K562 (cell line): ENCODE measurements at regions not wholly inside any gene's neighbourhood (a gene's known extent, or its start where the extent isn't known, plus 50 kb on each side); places are given as distances from the start of the nearest gene placed in this dataset.

ENCODE experiments used
- ATAC-seq: fragments of 200-7000 bp; cut with Tn5 transposase; 3 replicates; pipeline ENCODE4 v1.9.1; 2020; ENCODE audit warnings: moderate library complexity
- BruUV-seq: library from RNA; stranded (reverse); fragments of 400-500 nt; replicated peaks from 2 replicates; lab custom pipeline; 2021; lab: Mats Ljungman, UMichigan
- CTCF ChIA-PET: fragments of 300-600 bp; formaldehyde crosslinking; extraction: SDS; loops from one replicate; lab custom pipeline; 2021; ENCODE audit warnings: low intra/inter-chr PET ratio; lab: Yijun Ruan, JAX
- POLR2A ChIA-PET: fragments of 300-600, 350-650 bp; sonication (Branson Sonifier 250); formaldehyde crosslinking; extraction: SDS; loops from one replicate; lab custom pipeline; 2021; ENCODE audit warnings: antibody characterized with exemption, inconsistent platforms; lab: Yijun Ruan, JAX
- DNase-seq, 4 experiments: peaks; one replicate each; pipeline versions ENCODE4 v3.0.0 to v3.0.0-alpha.2; 2011 to 2018; ENCODE audit warnings: low spot score in 3 of 4, mixed read lengths in 3 of 4; ENCODE audit errors: extremely low read depth in 1 of 4
- FAIRE-seq: peaks from 2 replicates; lab custom pipeline; 2011; peaks lifted over from hg19 to GRCh38; lab: Jason Lieb, UNC
- H2AFZ ChIP-seq: 2 replicates; pipeline ENCODE4 v1.6.0; 2011; ENCODE audit warnings: low read depth, low read length, control low read depth, inconsistent platforms
- H3K27ac ChIP-seq: fragments of 200-600 bp; 3 replicates; pipeline ENCODE4 v1.8.0; 2011; ENCODE audit warnings: low read depth, mild to moderate bottlenecking, control low read depth, inconsistent platforms, low read length, moderate library complexity, mixed read lengths; ENCODE audit errors: extremely low read depth
- H3K27me3 ChIP-seq, 2 experiments: fragments of 300-600 bp in 1 of 2; 2 replicates in 1 of 2; 3 replicates in 1 of 2; pipeline versions ENCODE4 v1.6.0 to v1.8.0; 2011; ENCODE audit warnings: inconsistent platforms in 2 of 2, low read length in 2 of 2, mild to moderate bottlenecking in 1 of 2, mixed read lengths in 1 of 2, moderate library complexity in 1 of 2; ENCODE audit not compliant: control insufficient read depth in 2 of 2, insufficient read depth in 2 of 2
- H3K36me3 ChIP-seq: fragments of 300-600 bp; 3 replicates; pipeline ENCODE4 v1.8.0; 2011; ENCODE audit warnings: mild to moderate bottlenecking, low read length, inconsistent platforms; ENCODE audit not compliant: control insufficient read depth, insufficient read depth
- H3K4me1 ChIP-seq, 2 experiments: fragments of 200-600 bp in 1 of 2; replicated peaks in 1 of 2; 2 replicates in 1 of 2; 3 replicates in 1 of 2; pipeline versions ENCODE4 v1.5.1 to v1.8.0; 2011; ENCODE audit warnings: inconsistent platforms in 2 of 2, low read length in 2 of 2, mild to moderate bottlenecking in 1 of 2, mixed read lengths in 1 of 2, moderate library complexity in 1 of 2; ENCODE audit not compliant: control insufficient read depth in 2 of 2, insufficient read depth in 2 of 2
- H3K4me2 ChIP-seq: 2 replicates; pipeline ENCODE4 v1.6.1; 2011; ENCODE audit warnings: low read length, control low read depth, inconsistent platforms, mixed read lengths; ENCODE audit not compliant: insufficient read depth
- H3K4me3 ChIP-seq: fragments of 200-600 bp; sonication (generic), shearing (Covaris generic); 2 replicates; pipeline ENCODE4 v1.5.1; 2016; ENCODE audit warnings: control low read depth, inconsistent platforms
- H3K79me2 ChIP-seq: fragments of 200-600 bp; 3 replicates; pipeline ENCODE4 v1.8.0; 2011; ENCODE audit warnings: low read length, inconsistent platforms; ENCODE audit not compliant: control insufficient read depth, insufficient read depth
- H3K9ac ChIP-seq, 2 experiments: 2 replicates each; pipeline versions ENCODE4 v1.6.0 to v1.6.1; 2011; ENCODE audit warnings: low read depth in 2 of 2, low read length in 2 of 2, control low read depth in 1 of 2, inconsistent platforms in 1 of 2, mild to moderate bottlenecking in 1 of 2, mixed read lengths in 1 of 2; ENCODE audit not compliant: insufficient read depth in 1 of 2
- H3K9me1 ChIP-seq: one replicate; pipeline ENCODE4 v1.6.0; 2011; ENCODE audit warnings: inconsistent platforms, mild to moderate bottlenecking, low read length, moderate library complexity; ENCODE audit not compliant: control insufficient read depth, insufficient read depth
- H3K9me3 ChIP-seq: replicated peaks from 2 replicates; pipeline ENCODE4 v1.5.1; 2011; ENCODE audit warnings: low read depth, low read length, inconsistent platforms; ENCODE audit not compliant: control insufficient read depth, insufficient read depth
- H4K20me1 ChIP-seq: replicated peaks from 2 replicates; pipeline ENCODE4 v1.6.1; 2011; ENCODE audit warnings: low read length, inconsistent platforms, mixed read lengths; ENCODE audit not compliant: control insufficient read depth, insufficient read depth
- REST ChIP-seq, 2 experiments: fragments of 450-650 bp; formaldehyde crosslinking in 1 of 2; IDR thresholded peaks; 2 replicates each; pipeline versions ENCODE4 v1.4.0 to v1.6.1; 2014 to 2020; ENCODE audit warnings: mild to moderate bottlenecking in 2 of 2, borderline replicate concordance in 1 of 2, low read depth in 1 of 2
- SRSF9 ChIP-seq: fragments of 200-400 bp; formaldehyde crosslinking; IDR thresholded peaks from 2 replicates; pipeline ENCODE4 v1.6.1; 2017; ENCODE audit warnings: low read depth, low read length, borderline replicate concordance
- ZSCAN32 ChIP-seq: fragments of 450-650 bp; formaldehyde crosslinking; IDR thresholded peaks from 2 replicates; pipeline ENCODE4 v1.4.0; 2020; ENCODE audit warnings: mild to moderate bottlenecking, moderate library complexity
- WGBS: fragments of 100-300 bp; shearing (Covaris generic); methylation state at CpG from one replicate; pipeline ENCODE4 v1.1.6; 2016; ENCODE audit warnings: low coverage, mixed read lengths; ENCODE audit not compliant: insufficient coverage; ENCODE audit errors: missing lambda C conversion rate; 5-methylcytosine and 5-hydroxymethylcytosine counted together
- in situ Hi-C: fragments of 300-500 bp; cut with MboI; formaldehyde crosslinking; loops from 4 replicates; pipeline ENCODE4 v1.15.0; 2018; ENCODE audit warnings: inconsistent platforms, mixed read lengths
- intact Hi-C: fragments of 100-400 bp; cut with micrococcal nuclease; formaldehyde crosslinking; loops from 2 replicates; pipeline ENCODE4 v1.14.2; 2022
- TF ChIP-seq, protein P1 (sequence below): sonication (generic); formaldehyde crosslinking; IDR thresholded peaks from 2 replicates; pipeline ENCODE4 v1.9.0; 2022; ENCODE audit warnings: mild to moderate bottlenecking, missing genetic modification reagents

DNA sequence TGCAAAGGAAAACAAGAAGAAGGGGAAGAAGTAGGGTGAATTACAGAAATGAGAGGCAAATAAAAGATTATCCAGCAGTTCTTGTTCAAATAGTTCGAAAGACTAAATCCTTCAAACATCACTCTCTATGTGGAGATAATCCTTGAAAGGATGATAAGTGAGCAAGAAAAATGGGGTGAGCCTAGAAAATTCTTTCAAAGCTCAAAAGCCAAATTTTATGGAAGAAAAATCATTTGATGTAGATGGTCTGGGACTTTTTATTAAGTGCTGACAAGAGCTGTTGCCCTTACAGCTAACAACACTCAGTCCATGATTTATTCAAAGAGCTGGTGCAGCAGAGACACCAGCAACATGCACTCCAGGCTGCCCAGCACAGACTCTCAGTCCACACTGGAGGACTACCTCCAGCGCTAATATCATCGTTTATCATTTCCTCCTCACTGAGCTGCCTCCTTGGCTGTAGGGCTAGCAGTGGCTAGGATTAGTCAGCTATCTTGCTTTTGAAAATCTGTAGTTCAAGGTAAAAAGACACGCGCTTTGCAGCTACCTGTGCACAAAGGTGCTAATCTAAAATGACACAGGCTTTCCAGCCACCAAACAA lies 264.8 kb upstream of the KIF2A start:
- no peak overlapping the region for H3K4me2 ChIP-seq
- FAIRE-seq (no peak), ATAC-seq (no peak), DNase-seq (no peak)
- 0% methylated on average over 5 of the region's 5 CpGs for WGBS
- ChIA-PET POLR2A (no interaction called here), CTCF (no interaction called here)
- H3K4me3 ChIP-seq = no peak overlapping the region
- H4K20me1 ChIP-seq = no peaks in the 10 kb centered on the region
- H3K36me3 ChIP-seq = no peaks in the 10 kb centered on the region
- no TSS peak for BruUV-seq
- H3K9ac ChIP-seq = no peak overlapping the region
- H3K4me1 ChIP-seq = no peaks in the 10 kb centered on the region
- in situ Hi-C loops = no loop called here
- TF ChIP-seq ZSCAN32 (CRISPR knock-in tag) (no peak), REST (IDR thresholded peaks at IDR 0.05; ENCODE audit: borderline replicate concordance) (no peak), REST (CRISPR knock-in tag; IDR thresholded peaks at IDR 0.05; ENCODE audit: low read depth) (no peak), SRSF9 (no peak)
- TF ChIP-seq, protein P1, sequence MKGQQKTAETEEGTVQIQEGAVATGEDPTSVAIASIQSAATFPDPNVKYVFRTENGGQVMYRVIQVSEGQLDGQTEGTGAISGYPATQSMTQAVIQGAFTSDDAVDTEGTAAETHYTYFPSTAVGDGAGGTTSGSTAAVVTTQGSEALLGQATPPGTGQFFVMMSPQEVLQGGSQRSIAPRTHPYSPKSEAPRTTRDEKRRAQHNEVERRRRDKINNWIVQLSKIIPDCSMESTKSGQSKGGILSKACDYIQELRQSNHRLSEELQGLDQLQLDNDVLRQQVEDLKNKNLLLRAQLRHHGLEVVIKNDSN = no peak
- no peak overlapping the region for H3K27ac ChIP-seq
- H2AFZ ChIP-seq = no peak overlapping the region
- no peaks in the 10 kb centered on the region for H3K9me3 ChIP-seq
- H3K79me2 ChIP-seq = no peaks in the 10 kb centered on the region
- no peaks in the 10 kb centered on the region for H3K27me3 ChIP-seq
- intact Hi-C loops = no loop called here
- H3K9me1 ChIP-seq = no peaks in the 10 kb centered on the region
